HCT116 (cell line): ENCODE measurements at regions not wholly inside any gene's neighbourhood (a gene's known extent, or its start where the extent isn't known, plus 50 kb on each side); places are given as distances from the start of the nearest gene placed in this dataset.

Experiments used
- POLR2A ChIP-seq: IDR thresholded peaks from 2 replicates; pipeline ENCODE4 v1.7.0; 2011; ENCODE audit warnings: borderline replicate concordance; ENCODE audit not compliant: insufficient read depth, insufficient read length; ENCODE audit errors: extremely low read depth
- POLR2AphosphoS5 ChIP-seq: IDR thresholded peaks from 2 replicates; pipeline ENCODE4 v1.6.1; 2011; ENCODE audit warnings: mild to moderate bottlenecking, low read depth, low read length, moderate library complexity
- SP1 ChIP-seq: IDR thresholded peaks from 2 replicates; pipeline ENCODE4 v1.6.1; 2012; ENCODE audit warnings: low read depth
- YY1 ChIP-seq: IDR thresholded peaks from 2 replicates; pipeline ENCODE4 v1.6.1; 2011; ENCODE audit warnings: low read length, low read depth, moderate library complexity, mild to moderate bottlenecking; ENCODE audit not compliant: insufficient replicate concordance; ENCODE audit errors: extremely low read depth
- TF ChIP-seq, protein P1 (sequence below), 3 experiments: fragments of 200-600 bp in 1 of 3; sonication (generic) in 1 of 3; IDR thresholded peaks in 2 of 3; conservative IDR thresholded peaks in 1 of 3; 2 replicates each; pipeline ENCODE4 v1.5.1; 2012 to 2017; ENCODE audit warnings: low read depth in 2 of 3, low read length in 2 of 3, antibody characterized with exemption in 1 of 3, borderline replicate concordance in 1 of 3, control low read depth in 1 of 3, mild to moderate bottlenecking in 1 of 3, mixed read lengths in 1 of 3, mixed run types in 1 of 3, moderate library complexity in 1 of 3; ENCODE audit not compliant: insufficient read depth in 1 of 3
- TF ChIP-seq, protein P2 (sequence below): IDR thresholded peaks from 2 replicates; pipeline ENCODE4 v1.6.1; 2012; ENCODE audit warnings: low read depth

DNA sequence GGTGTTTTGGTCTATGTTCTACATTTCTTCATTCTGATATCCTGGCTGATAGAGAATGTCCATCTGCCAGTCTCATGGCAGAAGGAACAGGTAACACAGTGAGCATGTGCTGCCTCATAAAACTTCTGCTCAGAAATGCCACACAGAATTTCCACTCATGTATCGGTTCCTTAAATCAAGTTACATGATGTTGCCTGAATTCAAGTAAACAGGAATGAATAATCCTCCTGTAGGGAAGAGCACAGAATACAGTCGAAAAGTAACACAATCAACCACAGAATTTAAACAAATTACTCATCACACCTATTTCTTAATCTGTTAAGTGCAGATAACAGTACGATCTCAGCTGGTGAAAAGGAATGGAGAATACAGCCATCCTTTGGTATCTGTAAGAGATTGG, 74.7 kb downstream of the FAM217A start:
- TF ChIP-seq POLR2A (no peak), SP1 (no peak), POLR2AphosphoS5 (no peak), YY1 (no peak)
- TF ChIP-seq, protein P1, sequence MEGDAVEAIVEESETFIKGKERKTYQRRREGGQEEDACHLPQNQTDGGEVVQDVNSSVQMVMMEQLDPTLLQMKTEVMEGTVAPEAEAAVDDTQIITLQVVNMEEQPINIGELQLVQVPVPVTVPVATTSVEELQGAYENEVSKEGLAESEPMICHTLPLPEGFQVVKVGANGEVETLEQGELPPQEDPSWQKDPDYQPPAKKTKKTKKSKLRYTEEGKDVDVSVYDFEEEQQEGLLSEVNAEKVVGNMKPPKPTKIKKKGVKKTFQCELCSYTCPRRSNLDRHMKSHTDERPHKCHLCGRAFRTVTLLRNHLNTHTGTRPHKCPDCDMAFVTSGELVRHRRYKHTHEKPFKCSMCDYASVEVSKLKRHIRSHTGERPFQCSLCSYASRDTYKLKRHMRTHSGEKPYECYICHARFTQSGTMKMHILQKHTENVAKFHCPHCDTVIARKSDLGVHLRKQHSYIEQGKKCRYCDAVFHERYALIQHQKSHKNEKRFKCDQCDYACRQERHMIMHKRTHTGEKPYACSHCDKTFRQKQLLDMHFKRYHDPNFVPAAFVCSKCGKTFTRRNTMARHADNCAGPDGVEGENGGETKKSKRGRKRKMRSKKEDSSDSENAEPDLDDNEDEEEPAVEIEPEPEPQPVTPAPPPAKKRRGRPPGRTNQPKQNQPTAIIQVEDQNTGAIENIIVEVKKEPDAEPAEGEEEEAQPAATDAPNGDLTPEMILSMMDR (IDR thresholded peaks at IDR 0.05 in 2 of 3, conservative IDR thresholded peaks at IDR 0.05 in 1 of 3; ENCODE audit: borderline replicate concordance in 1 of 3, insufficient read depth in 1 of 3, low read depth in 2 of 3, low read length in 2 of 3) = no peak
- TF ChIP-seq, protein P2, sequence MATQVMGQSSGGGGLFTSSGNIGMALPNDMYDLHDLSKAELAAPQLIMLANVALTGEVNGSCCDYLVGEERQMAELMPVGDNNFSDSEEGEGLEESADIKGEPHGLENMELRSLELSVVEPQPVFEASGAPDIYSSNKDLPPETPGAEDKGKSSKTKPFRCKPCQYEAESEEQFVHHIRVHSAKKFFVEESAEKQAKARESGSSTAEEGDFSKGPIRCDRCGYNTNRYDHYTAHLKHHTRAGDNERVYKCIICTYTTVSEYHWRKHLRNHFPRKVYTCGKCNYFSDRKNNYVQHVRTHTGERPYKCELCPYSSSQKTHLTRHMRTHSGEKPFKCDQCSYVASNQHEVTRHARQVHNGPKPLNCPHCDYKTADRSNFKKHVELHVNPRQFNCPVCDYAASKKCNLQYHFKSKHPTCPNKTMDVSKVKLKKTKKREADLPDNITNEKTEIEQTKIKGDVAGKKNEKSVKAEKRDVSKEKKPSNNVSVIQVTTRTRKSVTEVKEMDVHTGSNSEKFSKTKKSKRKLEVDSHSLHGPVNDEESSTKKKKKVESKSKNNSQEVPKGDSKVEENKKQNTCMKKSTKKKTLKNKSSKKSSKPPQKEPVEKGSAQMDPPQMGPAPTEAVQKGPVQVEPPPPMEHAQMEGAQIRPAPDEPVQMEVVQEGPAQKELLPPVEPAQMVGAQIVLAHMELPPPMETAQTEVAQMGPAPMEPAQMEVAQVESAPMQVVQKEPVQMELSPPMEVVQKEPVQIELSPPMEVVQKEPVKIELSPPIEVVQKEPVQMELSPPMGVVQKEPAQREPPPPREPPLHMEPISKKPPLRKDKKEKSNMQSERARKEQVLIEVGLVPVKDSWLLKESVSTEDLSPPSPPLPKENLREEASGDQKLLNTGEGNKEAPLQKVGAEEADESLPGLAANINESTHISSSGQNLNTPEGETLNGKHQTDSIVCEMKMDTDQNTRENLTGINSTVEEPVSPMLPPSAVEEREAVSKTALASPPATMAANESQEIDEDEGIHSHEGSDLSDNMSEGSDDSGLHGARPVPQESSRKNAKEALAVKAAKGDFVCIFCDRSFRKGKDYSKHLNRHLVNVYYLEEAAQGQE = no peak
